CD4-positive, alpha-beta T cell treated with Interferon alpha-2 for 1 hour (primary cell): ENCODE measurements at regions not wholly inside any gene's neighbourhood (a gene's known extent, or its start where the extent isn't known, plus 50 kb on each side); places are given as distances from the start of the nearest gene placed in this dataset.

Experiments used
- DNase-seq, 2 donors: peaks; one replicate each; pipeline ENCODE4 v3.0.0-alpha.2; 2020 to 2022

DNA sequence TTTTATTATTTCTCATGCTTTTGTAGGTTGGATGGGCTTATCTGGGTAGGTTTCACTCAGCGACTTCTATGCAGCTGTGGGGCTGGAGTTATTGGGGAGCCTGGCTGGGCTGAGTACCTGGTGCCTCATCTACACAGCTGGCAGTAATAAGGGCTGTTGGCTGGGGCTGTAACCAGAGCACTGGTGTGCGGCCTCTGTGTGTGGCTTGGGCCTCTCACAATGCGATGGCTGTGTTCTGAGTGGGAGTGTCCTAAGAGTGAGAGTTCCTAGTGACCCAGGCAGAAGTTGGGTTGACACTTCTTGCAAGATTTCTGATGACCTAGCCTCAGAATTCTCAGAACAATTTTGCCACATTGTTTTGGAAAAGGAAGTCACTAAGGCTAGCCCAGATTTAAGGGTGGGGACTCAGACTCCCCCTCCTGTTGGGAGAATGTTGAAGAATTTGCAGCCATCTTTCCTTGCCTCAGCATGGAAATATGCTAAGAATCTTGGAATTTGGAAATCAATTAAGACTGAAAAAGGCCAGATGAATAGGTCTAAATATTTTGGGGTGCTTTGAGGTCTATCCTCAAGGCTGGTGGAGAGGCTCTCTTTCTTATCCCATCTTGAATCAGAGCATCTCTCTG, 158.8 kb downstream of the SCP2D1 start:
- no peak for DNase-seq

DNA sequence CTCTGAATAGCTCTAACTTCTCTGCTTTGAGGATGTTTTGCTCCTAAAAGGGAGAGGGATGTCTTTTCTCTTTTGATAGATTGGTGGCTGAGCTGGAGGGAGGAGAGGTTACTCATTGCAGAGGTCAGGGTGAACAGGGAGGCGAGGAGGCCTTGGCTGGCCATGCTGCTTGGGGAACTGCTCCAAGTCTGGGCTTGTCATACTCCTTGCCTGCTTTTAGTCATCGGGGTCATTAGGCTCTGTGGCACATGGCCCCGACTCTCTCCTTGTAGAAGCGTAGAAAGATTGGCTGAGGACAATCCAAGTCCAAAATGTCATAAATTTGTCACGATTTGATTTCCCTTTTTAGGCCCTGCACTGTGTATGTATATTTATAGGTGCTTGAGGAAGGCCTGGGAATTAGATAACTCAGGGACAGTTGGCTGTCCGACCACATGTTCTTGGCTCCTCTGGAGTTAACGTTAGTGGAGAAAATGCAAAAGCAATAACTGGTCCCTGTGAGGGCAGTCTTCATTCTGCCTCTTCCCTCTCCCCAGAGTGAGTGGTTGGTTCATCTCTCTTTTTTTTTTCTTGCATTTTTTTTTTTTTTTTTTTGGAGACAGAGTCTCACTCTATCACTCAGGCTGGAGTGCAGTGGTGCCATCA, 160.1 kb downstream of the SCP2D1 start:
- DNase-seq, result no peak

DNA sequence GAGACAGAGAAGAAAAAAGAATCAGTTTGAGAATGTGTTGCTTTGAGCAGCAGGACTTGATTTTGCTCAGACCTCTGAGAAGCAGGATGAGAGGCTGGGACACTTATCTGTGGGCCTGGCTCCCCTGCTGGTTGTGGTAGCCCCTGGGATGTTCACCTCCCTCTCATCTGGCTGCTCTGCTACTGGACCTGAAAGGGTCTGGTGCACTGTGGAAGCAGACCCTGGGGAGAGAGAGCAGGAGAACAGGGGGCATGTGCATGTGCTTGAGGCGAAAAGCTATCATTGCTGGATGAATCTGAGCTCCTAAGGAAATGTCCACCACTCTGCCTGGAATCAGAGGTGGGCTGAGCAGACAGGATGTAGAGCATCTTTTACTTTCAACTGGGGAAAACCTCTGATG, 161.1 kb downstream of the SCP2D1 start:
- DNase-seq, result no peak

DNA sequence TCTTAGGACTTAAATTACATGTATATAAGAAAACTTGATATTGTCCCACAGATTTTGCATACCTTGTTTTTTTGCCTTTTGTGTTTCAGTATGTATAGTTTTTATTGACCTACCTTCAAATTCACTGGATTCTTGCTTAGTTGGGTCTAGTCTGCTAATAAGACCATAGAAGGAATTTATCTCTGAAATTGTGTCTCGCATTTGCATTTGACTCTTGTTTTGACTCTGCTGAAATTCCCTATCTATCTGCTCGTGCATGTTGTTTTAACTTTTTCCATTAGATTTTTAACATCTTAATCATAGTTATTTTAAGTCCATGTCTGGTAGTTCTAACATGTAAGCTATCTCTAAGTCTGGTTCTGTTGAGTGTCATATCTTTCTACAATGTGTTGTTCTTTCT, 163.9 kb downstream of the SCP2D1 start:
- no peak for DNase-seq

DNA sequence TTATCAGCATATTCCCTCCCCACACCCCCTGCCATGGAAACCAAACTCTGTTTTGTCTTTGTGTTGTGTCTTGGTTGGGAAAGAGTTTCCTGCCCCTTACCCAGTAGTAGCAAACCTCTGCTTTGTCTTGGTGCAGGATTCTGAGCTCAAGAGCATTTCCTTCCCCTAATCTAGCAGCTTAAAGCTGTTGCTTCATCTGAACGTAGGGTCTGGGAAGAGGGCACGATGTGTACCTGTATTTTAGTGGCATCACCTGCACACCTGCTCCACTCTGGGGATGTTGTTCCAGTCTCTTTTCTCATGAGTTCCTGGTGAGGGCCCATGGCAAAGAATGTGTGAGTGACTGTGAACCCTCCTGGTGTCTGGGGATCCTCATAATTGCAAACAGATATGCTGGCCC, 164.7 kb downstream of the SCP2D1 start:
- DNase-seq, result no peak

DNA sequence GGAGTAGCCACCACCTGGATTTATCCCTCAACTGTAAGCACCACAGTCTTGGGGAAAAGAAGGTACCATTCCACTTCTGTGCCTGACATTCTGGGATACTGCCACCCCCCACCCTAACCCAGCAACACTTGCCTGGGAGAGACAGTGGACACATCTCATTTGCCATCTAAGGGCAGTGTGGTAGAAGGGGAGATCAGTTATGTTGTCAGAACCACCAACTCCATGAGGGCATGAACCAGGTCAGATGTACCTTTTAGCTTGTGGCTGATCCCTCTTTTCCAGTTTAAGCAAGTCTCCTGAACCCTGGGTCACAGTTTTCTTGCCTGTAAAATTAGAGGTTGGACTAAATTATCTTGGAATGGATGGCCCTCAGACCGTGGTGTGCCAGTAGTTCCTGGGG, 165.5 kb downstream of the SCP2D1 start:
- no peak for DNase-seq

DNA sequence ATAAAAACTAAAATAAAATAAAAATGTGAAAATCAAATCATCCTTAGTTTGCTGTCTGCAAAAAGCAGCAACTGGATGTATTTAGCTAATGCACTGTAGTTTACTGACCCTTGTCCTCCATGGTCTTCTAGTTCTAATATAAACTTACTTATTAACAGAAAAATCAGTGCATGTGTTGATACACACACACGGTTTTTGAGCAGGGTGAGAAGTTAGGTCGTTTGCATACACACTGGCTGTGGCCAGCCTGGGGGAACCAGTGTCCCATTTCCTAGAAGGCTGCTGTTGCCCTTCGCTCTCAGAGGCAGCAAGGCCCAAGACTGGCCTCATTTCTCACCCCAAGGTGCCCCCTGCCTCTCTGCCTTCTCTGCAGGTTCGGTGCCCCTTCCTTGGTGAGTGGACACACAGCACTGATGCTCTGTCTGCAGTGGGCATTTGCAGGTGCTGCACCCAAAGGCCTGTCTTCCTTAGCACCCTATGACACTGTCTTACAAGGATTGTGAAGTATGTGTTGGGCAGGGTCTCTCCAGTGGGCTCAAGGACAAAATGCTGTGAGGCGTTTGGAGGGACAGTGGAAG, 168.5 kb downstream of the SCP2D1 start:
- DNase-seq, result no peak

DNA sequence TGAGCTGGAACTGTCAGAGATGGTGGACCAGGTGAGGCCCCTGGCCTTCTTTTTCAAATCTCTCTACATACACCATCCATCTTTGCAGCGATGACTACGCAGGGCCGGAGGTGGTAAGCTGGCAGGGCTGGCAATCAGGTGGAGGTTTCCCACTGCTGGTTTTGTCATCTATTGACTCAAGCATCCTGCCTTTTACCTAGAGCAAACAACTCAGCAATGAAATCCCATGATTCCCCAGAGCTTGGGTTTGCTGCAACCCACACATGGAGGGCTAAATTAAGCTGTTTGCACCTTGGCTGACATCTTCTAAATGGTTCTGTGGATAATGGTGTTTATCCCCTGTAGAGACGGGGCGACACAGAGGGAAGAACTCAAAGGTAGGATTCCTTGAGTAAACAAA, 170.2 kb downstream of the SCP2D1 start:
- no peak for DNase-seq

DNA sequence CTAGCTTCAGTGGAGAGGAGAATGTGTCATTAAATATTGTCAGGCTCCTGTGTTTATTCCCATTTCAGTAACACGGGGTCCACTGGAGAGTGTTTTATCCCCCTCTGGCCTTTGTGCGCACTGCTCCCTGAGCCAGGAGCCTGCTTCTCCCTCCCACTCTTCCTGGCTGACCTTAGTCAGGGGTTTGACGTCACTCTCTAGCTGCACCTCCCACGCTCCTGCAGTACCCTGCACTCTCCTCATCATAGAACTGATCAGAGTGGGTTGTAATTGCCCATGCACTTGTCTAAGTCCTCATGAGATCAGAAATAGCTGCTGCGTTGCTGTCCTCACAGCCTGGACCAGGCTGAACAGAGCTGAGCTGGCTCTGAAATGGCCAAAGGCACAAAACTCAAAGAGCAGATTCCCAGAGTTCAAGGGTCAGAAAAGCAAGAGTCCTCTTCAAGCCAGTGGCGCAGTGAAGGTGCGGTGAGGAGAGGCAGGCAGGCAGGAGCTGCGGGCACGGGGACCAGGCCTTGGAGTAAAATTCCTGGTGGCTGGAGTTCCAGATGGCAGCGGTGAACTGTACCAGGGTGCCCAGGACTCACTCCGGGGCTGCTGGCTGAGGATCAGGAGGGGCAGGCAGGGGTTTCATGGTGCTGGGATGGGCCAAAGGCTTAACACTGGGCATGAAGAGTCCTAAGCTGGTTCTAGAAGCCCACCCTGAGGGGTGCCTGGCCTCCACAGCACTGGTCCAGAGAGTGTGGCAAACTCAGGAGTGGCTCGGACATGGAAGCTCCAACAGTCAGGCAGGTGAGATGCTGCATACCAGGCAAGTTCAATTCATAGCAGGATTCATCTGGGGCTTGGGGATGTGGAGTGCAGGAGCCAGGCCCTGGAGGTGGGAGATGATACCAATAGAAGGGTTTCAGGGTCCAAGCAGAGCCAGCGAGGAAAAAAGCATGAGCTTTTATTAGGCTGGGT, 170.9 kb downstream of the SCP2D1 start:
- no peak for DNase-seq

DNA sequence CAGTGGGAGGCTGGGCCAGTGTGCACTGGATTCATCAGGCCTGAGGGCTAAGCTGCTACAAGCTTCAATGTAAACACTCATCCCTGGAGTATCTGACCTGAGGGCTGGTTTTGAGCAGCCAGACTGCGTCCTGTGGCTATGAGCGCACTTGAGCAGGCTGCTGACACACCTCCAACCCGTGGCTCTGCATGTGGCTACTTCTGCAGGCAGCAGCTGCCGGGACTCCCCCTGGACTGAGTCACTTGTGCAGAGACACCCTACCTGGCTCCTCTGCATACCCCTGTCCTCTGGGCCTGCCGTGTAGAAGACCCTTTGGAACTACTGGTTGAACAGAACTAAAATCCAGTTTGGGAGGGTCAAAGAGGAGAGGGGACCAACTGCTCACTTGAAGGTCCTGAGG, 172.0 kb downstream of the SCP2D1 start:
- no peak for DNase-seq

DNA sequence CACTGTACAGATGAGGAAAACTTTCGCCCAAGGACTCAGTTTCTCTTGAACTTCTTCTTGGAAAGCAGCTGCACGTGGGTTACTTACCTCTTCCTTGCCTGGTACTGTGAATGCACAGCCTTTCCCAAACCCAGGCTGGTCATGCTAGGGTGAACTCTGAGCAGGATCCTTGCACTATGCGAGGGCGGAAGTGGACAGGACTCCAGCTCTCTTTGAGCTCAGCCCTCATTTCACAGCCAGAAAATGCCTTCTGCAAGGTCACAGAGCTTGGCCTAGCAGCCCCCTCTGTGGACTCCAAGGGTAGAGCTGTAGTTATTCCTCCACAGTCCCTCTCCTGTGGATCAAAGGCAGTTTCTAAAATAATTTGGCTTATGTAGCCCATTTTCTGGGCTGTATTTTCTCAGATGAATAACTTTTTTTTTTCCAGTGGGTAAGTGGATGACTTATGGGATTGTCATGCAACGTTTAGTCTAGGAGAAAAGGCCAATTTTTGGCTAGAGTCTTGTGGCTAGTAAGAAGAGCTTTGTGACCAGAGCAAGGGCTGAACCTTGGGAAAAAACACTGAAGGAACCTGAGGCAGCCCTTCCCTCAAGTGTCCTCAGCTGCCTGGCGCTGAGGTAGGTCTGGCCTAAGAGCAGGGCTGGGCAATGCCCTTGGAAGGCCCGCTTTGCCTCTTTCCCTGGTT, 172.7 kb downstream of the SCP2D1 start:
- no peak for DNase-seq

DNA sequence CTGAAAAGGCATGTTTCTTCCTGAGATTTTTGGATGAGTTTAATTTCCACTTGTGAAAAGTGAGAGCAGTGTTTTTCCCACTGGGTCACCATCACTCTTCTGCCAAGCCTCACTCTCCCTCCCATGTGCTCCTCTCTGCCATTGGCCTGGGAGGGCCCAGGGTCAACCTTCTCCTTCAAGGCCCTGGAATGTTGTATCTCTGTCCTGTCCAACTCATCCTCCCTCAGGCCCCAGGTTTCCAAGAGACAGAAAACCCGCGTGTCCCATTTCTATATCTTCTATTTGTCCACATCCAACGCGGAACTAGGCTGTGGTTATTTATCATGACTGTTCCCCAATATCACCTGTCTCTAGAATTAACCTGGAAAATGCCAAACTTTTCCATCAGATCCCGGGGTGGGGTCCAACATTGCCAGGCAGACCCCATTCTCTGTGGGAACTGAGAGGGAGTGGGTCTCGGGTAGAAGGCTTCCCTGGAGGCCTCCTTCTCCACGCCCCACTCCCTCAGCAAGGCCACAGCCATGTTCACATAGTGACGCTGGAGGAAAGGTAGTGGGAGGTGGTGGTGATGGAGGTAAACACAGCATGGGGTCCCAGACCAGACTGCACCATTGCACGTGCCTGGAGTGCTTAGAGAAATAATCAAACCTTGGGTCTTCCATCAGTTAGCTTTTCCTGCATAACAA, 173.5 kb downstream of the SCP2D1 start:
- no peak for DNase-seq

DNA sequence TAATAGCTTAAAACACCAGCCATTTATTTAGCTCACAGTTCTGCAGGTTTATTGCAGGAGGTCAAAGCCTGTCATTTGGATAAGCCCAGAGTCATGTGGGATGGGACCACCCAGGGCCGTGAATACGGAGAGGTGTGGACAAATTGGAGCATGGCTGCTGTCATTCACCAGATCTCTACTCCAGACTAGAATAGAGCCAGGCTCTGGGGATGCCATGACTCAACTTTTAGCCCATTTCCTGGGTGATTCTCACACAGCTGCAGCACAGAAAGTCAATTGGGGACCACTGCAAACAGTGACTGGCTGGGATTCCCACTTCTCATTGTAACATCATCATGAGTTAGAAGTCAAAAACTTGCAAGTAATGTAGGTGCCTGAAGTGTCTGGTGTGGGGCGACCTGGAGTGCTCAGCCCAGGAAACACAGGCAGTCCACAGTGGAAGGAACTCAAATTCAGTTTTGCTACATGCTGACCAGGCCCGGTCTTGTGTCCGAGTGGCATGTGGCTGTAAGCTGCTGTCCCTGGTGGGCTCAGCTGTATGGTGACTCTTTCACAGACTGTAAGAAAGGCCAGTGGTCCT, 174.3 kb downstream of the SCP2D1 start:
- no peak for DNase-seq

DNA sequence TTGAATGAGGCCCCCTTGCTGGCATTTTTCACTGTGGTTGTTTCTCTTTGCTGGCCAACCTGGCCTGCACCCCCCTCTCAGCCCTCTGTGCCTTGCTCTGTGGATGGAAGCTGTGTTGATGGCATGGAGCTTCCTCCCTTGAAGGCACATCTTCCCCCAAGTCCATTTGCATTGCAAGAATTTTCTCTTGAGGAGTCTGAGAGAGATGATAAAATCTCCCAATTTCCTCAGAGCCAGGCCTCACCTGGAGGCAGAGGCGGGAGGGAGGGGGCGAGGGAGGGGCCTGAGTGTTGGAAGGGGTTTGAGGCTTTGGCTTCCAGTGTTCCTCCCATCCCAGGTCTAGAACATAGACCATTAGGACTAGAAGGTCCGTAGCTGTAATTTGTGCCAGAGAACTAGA, 175.1 kb downstream of the SCP2D1 start:
- no peak for DNase-seq

DNA sequence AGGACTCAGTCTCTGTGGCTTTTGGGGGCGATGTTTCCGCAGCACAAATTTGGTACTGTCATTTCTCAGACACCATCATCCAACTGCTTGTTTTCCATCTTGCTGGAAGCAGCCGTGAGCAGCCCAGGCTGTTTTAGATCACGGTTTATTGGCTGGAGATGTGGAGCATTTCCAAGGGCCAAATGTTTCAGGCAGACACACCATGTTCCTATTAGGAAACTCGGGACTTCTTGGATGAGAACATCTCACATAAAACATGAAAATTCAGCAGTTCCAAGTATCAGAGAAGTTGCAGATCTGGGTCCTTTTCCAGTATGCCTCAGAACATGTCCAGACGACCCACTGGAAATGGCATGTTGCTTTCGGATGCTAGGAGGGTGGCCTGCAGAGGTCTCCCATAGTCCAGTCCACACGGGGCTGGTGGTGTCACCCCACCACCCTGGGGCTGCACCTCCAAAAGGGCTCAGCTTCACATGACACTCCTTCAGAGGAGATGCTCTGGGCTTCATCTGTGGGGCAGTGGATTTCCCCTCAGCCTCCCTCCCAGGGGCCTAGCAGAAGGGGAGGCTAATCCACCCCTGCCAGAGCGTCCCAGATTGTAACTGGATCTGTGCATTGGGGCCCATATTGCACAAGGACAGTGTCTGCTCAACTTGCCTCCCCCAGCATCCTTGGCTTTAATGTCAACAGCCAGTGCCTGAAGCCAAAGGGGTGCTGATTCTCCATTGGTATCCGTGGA, 176.3 kb downstream of the SCP2D1 start:
- no peak for DNase-seq

DNA sequence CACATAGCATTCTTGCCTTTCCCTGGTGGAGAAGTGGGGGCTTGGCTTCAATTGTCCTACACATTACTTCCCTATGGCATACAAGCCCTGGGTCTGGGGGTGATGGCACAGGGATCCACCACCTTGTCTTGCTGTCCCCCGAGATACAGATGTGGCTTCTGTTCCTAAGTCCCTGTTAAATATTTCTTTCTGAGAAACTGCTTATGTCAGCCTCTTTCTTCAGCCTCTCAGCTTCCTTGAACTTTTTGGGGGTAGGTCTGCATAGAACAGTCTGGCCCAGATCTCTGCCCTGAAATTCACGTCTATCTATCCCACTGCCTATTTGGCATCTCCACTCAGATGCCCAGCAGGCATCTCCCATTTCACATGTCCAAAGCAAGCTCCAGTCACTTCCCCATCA, 177.4 kb downstream of the SCP2D1 start:
- no peak for DNase-seq

DNA sequence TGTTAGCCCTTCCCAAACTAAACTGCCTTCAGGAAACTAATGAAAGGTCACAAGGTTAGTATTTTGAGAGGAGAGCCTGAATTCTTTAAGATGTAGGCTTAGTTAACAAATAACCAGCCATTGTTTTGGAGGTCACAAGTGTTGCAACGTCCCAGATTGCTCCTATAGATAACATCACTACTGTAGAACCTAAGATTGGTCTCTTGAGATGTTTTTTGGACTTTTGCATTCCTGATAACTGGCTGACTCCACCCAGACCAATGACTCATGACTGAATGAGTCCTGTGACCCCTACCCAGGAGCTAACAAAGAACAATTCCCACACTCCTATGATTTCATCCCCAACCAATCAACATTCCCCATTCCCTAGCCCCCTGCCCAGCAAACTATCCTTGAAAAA, 178.8 kb downstream of the SCP2D1 start:
- no peak for DNase-seq

DNA sequence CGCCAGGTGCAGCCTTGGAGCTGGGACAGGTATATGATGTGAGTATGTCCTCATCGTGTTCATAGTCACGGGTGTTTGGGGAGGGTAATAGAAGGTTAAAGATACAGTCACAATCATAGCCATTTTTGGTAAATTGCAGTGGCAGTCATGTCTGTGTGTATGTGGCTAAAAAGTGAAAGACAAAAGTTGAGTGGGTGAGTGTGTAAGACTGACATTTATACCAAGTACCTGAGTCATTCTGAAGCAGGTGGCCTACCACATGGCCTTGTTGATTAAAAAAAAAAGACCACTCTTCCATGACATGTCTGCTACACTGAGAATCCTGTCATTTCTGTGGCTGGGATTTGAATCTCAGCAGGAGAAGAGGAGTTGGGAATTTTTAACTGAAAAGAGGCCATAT, 181.9 kb downstream of the SCP2D1 start:
- DNase-seq, result no peak

DNA sequence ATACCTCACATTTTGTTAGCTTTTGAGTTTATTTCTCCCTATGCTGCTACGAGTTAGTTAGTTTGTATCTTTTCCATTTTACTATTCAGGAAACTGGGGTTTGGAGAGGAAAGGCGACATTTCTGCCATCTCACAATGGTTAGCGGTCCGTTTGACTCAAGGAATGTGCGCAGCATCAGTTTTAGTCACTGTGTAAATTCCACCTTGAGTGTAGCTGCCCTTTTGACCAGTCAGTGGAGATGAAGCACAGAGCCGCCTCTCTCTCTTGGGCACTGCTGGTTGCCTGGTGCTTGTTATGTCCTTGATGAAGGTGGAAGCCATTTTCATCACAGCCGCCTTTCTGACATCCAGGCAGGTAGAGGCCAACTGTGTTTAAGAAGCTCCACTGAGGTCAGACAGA, 185.5 kb downstream of the SCP2D1 start:
- no peak for DNase-seq

DNA sequence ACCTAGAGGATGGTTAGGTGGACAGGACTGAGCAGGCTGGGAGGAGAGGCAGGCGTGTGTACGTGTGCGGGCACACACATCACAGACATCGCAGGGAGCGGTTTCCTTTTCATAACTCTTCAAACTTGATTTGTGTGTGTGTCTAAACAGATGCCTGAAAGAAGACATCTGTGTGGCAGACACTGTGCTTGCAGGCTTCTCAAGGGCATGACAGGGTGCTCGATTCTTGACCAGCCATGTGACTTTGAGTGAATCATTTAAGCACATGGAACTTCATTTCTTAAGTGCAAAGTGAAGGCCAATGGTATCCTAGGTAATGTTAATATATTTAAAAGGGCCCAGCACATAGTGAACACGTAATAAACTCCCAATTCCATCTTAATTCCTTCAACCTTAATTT, 186.5 kb downstream of the SCP2D1 start:
- no peak for DNase-seq

DNA sequence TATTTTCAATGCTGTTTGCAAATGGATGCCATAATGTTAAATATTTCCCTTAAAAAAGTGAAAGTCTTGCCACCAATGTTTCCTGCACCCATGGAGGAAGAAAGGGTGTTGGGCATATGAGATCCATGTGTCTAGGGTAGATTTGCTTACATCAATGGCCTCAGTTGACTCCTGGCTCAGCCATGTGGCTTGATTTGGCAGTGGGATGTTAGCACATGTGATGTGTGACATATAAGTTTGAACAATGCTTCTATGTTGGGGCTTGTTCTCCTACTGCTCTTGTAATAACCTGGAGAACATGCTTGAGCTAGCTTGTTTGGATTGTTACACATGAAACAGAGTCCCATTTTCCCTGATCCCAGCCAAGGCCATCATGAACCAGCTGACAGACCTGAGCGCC, 187.6 kb downstream of the SCP2D1 start:
- no peak for DNase-seq
